BLaER1 treated with 17β-estradiol and CSF1 and Interleukin-3, amounts not matched to agents 10 nM and 100 nM (cell line): ENCODE measurements at regions not wholly inside any gene's neighbourhood (a gene's known extent, or its start where the extent isn't known, plus 50 kb on each side); places are given as distances from the start of the nearest gene placed in this dataset.
A peak's percentile ranks its signal among the peaks of the same experiment; 100 is the strongest.

Source experiments
- H3K27ac ChIP-seq, 11 experiments: shearing (Covaris generic); formaldehyde crosslinking; 2 replicates each; pipeline ENCODE4 v1.8.1; 2022
- H3K27me3 ChIP-seq, 11 experiments: shearing (Covaris generic); formaldehyde crosslinking; 2 replicates each; pipeline ENCODE4 v1.8.1; 2022
- H3K36me3 ChIP-seq, 11 experiments: shearing (Covaris generic); formaldehyde crosslinking; 2 replicates each; pipeline ENCODE4 v1.8.1; 2022
- H3K4me1 ChIP-seq, 10 experiments: shearing (Covaris generic); formaldehyde crosslinking; 2 replicates each; pipeline ENCODE4 v1.8.1; 2022
- H3K4me2 ChIP-seq, 11 experiments: shearing (Covaris generic); formaldehyde crosslinking; 2 replicates each; pipeline ENCODE4 v1.8.1; 2022
- H3K4me3 ChIP-seq, 10 experiments: shearing (Covaris generic); formaldehyde crosslinking; 2 replicates each; pipeline ENCODE4 v1.8.1; 2022
- H3K9ac ChIP-seq, 11 experiments: shearing (Covaris generic); formaldehyde crosslinking; 2 replicates each; pipeline ENCODE4 v1.8.1; 2022
- H3K9me3 ChIP-seq, 11 experiments: shearing (Covaris generic); formaldehyde crosslinking; replicated peaks in 1 of 11; 2 replicates each; pipeline ENCODE4 v1.8.1; 2022
- H4K20me1 ChIP-seq, 11 experiments: shearing (Covaris generic); formaldehyde crosslinking; 2 replicates each; pipeline ENCODE4 v1.8.1; 2022
- Cebpa-rat ChIP-seq, 11 experiments: shearing (Covaris generic); IDR thresholded peaks; 2 replicates each; pipeline ENCODE4 v1.8.1; 2022

DNA sequence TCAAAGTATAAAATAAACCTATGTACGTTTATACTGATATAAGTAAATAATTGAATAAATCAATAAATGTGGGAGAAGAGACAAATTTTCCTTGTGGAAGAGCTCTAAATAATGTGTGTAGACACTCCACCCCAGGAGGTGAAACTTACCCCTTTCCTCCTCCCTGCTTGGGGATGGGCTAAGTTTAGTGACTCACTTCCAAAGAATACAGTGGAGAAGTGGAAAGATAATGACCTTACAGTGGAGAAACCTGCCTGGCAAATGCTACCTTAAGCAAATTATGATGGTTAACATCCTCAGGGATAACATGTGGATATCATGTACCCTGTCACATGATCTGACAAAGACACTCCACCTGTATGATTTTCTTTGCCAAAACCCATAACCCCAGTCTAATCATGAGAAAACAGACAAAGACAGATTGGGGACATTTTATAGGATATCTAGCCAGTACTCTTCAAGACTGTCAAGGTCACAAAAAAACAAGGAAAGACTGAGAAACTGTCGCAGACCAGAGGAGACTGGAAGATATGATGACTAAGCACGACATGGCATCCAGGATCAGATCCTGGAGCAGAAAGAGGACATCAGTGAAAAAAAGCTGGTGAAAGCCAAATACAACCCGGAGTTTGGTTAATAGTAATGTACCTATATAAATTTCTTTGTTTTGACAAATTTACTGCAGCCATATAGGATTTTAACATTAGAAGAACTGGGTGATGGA lies 195.5 kb upstream of the PRDM1 start:
- peaks cover 52 to 89% (median 82%) of the 10 kb centered on the region in 10 experiments for H3K4me1 ChIP-seq
- H3K4me2 ChIP-seq: peak overlapping the region in 2 of 11 experiments; percentile 4 to 74; a peak in 5 of 22 replicates
- no peak overlapping the region for H3K4me3 ChIP-seq
- no peaks in the 10 kb centered on the region for H3K27me3 ChIP-seq
- no peaks in the 10 kb centered on the region for H3K36me3 ChIP-seq
- no peak overlapping the region; a peak in 1 of 22 replicates for H3K9ac ChIP-seq
- H3K27ac ChIP-seq: peak overlapping the region in 8 of 11 experiments; percentile 90 to 98 (median 96); a peak in 17 of 22 replicates
- TF ChIP-seq Cebpa-rat (IDR thresholded peaks at IDR 0.05): no peak
- no peaks in the 10 kb centered on the region for H4K20me1 ChIP-seq
- H3K9me3 ChIP-seq: peaks cover 0 to 18% (median 11%) of the 10 kb centered on the region in 11 experiments; a peak in 16 of 22 replicates

DNA sequence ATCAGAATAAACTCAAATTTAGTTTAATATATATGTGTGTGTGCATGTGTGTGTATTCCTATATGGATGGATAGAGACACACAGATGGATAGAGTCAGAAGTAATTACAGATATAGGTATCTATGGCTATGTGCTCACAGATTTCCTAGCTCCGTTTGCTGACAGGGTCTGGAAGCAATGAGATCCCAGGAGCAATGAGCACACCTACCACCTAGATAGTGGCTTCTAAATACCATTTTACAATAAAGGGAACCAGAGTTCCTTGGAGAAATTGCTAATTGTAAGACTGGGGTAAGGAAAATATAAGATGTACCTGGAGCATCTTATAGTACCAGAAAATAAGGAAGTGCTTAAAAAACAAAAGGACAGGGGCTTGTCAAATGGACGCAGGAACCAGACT lies 196.2 kb upstream of the PRDM1 start:
- Histone ChIP-seq H3K4me2 (no peak overlapping the region), H4K20me1 (no peaks in the 10 kb centered on the region), H3K36me3 (no peaks in the 10 kb centered on the region), H3K9me3 (peaks cover 0 to 18% (median 11%) of the 10 kb centered on the region in 11 experiments; a peak in 16 of 22 replicates), H3K4me3 (no peak overlapping the region), H3K9ac (no peak overlapping the region), H3K4me1 (peaks cover 59 to 91% (median 84%) of the 10 kb centered on the region in 10 experiments), H3K27me3 (no peaks in the 10 kb centered on the region), H3K27ac (peak overlapping the region in 8 of 11 experiments; percentile 90 to 98 (median 96); a peak in 16 of 22 replicates)
- TF ChIP-seq Cebpa-rat (IDR thresholded peaks at IDR 0.05): no peak

DNA sequence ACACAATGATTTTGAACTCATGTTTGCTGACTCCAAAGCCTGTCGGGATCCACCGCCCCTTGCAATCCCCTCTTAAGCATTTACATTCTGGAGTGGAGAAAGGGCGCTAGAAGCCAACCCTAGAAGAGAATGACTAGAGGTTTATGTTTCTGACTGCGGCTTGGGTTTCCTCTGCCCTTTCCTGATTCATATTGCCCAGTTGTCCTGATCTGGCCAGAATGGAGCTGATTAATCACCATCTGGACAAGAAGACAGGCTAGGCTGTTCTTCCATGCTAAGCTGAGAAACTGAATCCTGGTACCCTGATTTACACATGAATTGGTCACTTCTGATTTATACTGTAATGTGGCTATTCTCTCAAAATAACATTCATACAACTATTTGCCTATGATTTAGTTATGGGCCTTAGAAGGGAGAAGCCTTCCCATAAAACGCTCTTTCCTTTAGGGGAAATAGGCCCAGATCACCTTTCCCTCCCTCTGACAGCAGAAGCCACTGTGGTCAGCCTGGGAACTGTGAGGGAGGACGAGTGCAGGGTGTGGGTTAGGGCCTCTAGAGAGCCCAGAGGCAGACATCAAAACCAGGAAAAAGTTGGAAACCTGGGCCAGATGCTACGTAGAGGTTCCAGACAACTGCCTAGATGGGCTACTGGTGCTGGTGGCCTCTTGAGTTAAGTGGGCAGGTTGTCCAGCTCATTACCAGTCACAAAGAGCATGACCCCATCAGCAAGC lies 199.2 kb upstream of the PRDM1 start:
- Histone ChIP-seq H3K36me3 (no peaks in the 10 kb centered on the region), H3K9ac (peak overlapping the region; percentile 12 to 85 (median 80); a peak in 20 of 22 replicates), H4K20me1 (no peaks in the 10 kb centered on the region), H3K9me3 (peaks cover 0 to 18% (median 11%) of the 10 kb centered on the region in 11 experiments; a peak in 16 of 22 replicates), H3K27ac (peak overlapping the region; percentile 86 to 98 (median 96); a peak in 21 of 22 replicates), H3K4me1 (peaks cover 72 to 92% (median 86%) of the 10 kb centered on the region in 10 experiments), H3K4me3 (no peak overlapping the region), H3K27me3 (no peaks in the 10 kb centered on the region), H3K4me2 (peak overlapping the region; percentile 73 to 92 (median 84))
- TF ChIP-seq Cebpa-rat (IDR thresholded peaks at IDR 0.05): no peak

DNA sequence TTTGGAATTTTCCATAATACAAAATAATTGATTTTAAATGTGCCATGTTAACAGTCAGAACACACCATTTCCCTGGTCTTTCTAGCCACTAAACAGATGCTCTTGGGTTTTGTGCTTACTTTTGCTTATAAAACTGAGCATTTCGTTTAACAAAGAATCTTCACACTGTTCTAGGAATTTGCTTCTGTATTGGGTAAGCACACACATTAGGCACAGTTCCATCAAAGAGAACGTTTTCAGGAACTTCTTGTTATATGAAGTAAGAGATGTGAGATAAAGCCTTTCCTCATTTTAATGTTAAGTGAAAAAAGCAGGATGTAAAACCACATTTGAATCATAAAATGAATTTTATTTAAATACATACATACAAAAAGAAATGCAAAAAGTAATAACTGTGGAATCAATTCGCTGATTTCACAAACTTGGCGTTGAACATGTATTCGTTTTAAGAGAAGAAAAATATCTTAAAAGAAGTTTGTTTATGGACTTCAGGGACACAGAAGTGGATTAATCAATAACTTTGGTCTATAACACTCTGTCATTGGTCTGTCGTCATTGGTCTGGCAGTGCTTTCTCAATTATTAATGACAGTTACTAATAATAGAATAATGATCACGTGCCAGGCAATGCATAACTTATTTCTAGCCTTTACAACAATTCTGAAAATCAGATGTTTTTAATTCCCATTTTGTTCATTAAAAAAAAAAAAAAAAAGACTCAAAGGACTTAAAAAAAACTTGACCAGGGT lies 199.9 kb upstream of the PRDM1 start:
- Histone ChIP-seq H3K4me2 (peak overlapping the region; percentile 73 to 92 (median 84)), H3K4me1 (peaks cover 79 to 92% (median 88%) of the 10 kb centered on the region in 10 experiments), H3K9me3 (peaks cover 0 to 18% (median 11%) of the 10 kb centered on the region in 11 experiments; a peak in 16 of 22 replicates), H3K27ac (peak overlapping the region; percentile 86 to 98 (median 96)), H3K9ac (peak overlapping the region; percentile 12 to 86 (median 80); a peak in 18 of 22 replicates), H3K27me3 (no peaks in the 10 kb centered on the region), H3K4me3 (no peak overlapping the region), H3K36me3 (no peaks in the 10 kb centered on the region), H4K20me1 (no peaks in the 10 kb centered on the region)
- no peak for TF ChIP-seq Cebpa-rat (IDR thresholded peaks at IDR 0.05)

DNA sequence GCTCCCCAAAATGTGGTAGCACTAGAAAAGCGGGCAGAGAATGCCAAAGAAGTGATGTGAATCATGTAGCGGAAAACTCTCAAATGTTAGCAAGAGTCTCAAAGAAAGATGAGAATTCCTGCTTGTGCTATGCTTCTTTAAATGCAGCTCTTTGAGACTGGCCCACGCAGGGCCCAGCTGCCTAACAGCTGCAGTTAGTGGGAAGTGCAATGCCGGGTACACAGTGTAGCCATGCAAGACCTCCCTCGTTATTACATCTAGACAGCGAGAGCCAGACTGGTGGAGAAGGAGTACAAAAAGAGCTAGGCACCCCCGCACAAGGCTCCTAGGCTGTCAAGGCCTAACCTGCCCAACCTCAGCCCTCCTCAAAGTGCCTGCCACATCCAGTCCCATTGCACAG lies 201.7 kb upstream of the PRDM1 start:
- Histone ChIP-seq H3K27ac (peak overlapping the region; percentile 86 to 98 (median 96)), H3K36me3 (no peaks in the 10 kb centered on the region), H3K9ac (peak overlapping the region; percentile 67 to 86 (median 79); a peak in 21 of 22 replicates), H3K27me3 (no peaks in the 10 kb centered on the region), H4K20me1 (no peaks in the 10 kb centered on the region), H3K4me2 (peak overlapping the region; percentile 73 to 92 (median 84)), H3K4me1 (peaks cover 93 to 100% (median 98%) of the 10 kb centered on the region in 10 experiments), H3K4me3 (no peak overlapping the region; a peak in 1 of 20 replicates), H3K9me3 (peaks cover 0 to 2% (median 0%) of the 10 kb centered on the region in 11 experiments; a peak in 6 of 22 replicates)
- peak in 2 of 11 experiments; percentile 15 to 24; a peak in 1 of 22 replicates for TF ChIP-seq Cebpa-rat (IDR thresholded peaks at IDR 0.05)

DNA sequence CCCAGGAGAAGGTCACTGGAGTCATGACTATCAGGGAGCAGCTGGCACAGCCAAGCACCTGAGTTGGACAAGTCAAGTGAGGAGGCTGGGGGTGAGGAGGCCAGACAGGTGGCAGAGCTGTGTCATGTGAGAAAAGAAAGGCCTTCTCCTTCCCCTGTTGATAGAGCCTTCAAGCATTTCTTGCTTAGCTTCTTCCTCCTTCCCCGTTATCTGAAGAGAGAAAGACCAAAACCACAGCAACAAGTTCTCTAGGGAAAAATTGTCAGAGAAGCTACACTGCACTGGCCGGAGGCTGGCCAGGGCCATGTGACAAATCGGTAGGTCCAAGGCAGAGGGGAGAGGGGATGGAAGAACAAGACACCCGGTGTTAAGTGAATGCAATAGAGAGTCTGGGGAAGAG lies 202.1 kb upstream of the PRDM1 start:
- Histone ChIP-seq H3K36me3 (no peaks in the 10 kb centered on the region), H4K20me1 (no peaks in the 10 kb centered on the region), H3K9ac (peak overlapping the region; percentile 67 to 86 (median 79)), H3K27me3 (no peaks in the 10 kb centered on the region), H3K4me1 (peaks cover 95 to 100% (median 99%) of the 10 kb centered on the region in 10 experiments), H3K27ac (peak overlapping the region; percentile 86 to 98 (median 96)), H3K4me3 (no peak overlapping the region), H3K9me3 (no peaks in the 10 kb centered on the region), H3K4me2 (peak overlapping the region; percentile 73 to 92 (median 84))
- TF ChIP-seq Cebpa-rat (IDR thresholded peaks at IDR 0.05): no peak

DNA sequence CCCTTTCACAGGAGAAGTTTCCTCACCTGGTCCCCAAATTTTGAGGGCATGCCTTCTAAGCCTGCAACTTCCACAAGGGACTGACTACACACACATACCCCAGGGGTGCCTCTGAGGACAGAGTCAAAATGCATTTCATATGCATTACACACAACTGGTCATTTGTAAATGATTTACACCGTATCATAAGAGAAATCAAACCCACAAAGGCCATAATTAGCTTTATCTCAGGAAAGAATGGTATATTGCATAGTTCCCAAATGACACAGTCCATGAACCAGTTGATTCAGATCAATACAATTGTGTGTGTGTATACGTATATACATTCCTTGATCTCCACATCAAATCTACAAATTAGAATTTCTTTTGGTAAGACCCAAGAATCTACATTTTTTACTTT lies 203.3 kb upstream of the PRDM1 start:
- Histone ChIP-seq H3K9me3 (peaks cover 0 to 3% (median 0%) of the 10 kb centered on the region in 11 experiments; a peak in 2 of 22 replicates), H4K20me1 (no peaks in the 10 kb centered on the region), H3K4me3 (no peak overlapping the region), H3K9ac (peak overlapping the region in 7 of 11 experiments; percentile 67 to 86 (median 82); a peak in 11 of 22 replicates), H3K27me3 (no peaks in the 10 kb centered on the region), H3K4me1 (peaks cover 92 to 100% (median 99%) of the 10 kb centered on the region in 10 experiments), H3K27ac (peak overlapping the region; percentile 86 to 98 (median 96); a peak in 21 of 22 replicates), H3K36me3 (no peaks in the 10 kb centered on the region), H3K4me2 (peak overlapping the region; percentile 73 to 92 (median 84))
- TF ChIP-seq Cebpa-rat (IDR thresholded peaks at IDR 0.05): no peak

DNA sequence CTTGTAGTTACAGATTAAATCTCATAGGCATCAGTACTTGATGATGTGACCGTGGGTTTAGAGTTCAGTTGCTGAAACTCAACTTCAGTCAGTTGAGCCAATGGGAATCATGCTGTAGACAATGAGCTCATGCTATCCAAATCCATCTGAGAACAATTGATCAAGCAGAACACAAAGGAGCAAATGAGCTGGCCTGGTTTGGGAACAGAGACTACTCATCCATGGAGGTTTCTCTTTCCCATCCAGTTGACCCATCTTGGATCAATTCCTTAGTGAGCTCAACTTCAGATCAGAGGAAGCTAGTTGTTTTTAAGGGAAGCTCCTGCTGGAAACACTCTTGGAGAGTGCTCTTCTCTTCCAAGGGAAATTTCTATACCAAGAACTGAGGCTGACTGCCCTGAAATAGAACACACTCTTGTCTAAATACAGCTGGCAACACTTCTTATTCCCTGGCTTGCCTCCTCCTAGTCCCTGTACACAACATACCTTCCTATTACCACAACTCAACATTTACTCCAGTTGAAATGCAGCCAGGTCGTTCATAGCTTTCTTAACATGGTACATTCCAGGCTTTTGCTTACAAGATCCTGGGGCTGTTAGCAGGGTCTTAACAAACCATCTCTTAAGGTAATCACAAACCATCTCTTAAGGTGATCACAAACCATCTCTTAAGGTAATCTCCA lies 203.9 kb upstream of the PRDM1 start:
- Histone ChIP-seq H3K4me2 (peak overlapping the region; percentile 73 to 92 (median 84)), H4K20me1 (no peaks in the 10 kb centered on the region), H3K27ac (peak overlapping the region; percentile 86 to 98 (median 96); a peak in 21 of 22 replicates), H3K9ac (peak overlapping the region in 6 of 11 experiments; percentile 5 to 86 (median 16); a peak in 9 of 22 replicates), H3K36me3 (no peaks in the 10 kb centered on the region), H3K27me3 (no peaks in the 10 kb centered on the region), H3K9me3 (peaks cover 0 to 7% (median 0%) of the 10 kb centered on the region in 11 experiments; a peak in 3 of 22 replicates), H3K4me3 (no peak overlapping the region), H3K4me1 (peaks cover 92 to 100% (median 99%) of the 10 kb centered on the region in 10 experiments)
- no peak for TF ChIP-seq Cebpa-rat (IDR thresholded peaks at IDR 0.05)
